Activated naive CD8-positive, alpha-beta T cell treated with anti-CD3 and anti-CD28 coated beads for 36 hours (primary cell): ENCODE measurements at regions not wholly inside any gene's neighbourhood (a gene's known extent, or its start where the extent isn't known, plus 50 kb on each side); places are given as distances from the start of the nearest gene placed in this dataset.
"Not testable (repeated sequence)": the region's sequence is repeated elsewhere in the genome, so short reads cannot be mapped to it uniquely, and the experiment has no call there.

Experiments
- DNase-seq: peaks from one replicate; pipeline ENCODE4 v3.0.0; 2021
- H3K27ac Mint-ChIP-seq: one replicate; pipeline ENCODE4 v1.8.0; 2022; ENCODE audit warnings: mild to moderate bottlenecking, moderate library complexity, mixed read lengths
- H3K27me3 Mint-ChIP-seq: one replicate; pipeline ENCODE4 v1.8.0; 2022; ENCODE audit warnings: mild to moderate bottlenecking, mixed read lengths
- H3K36me3 Mint-ChIP-seq: one replicate; pipeline ENCODE4 v1.8.0; 2021; ENCODE audit warnings: mild to moderate bottlenecking, mixed read lengths
- H3K4me1 Mint-ChIP-seq: one replicate; pipeline ENCODE4 v1.8.0; 2021; ENCODE audit warnings: mixed read lengths
- H3K4me3 Mint-ChIP-seq: one replicate; pipeline ENCODE4 v1.8.0; 2022; ENCODE audit warnings: mild to moderate bottlenecking, moderate library complexity, mixed read lengths
- H3K9me3 Mint-ChIP-seq: one replicate; pipeline ENCODE4 v1.8.0; 2022; ENCODE audit warnings: mixed read lengths

GRCh38 chr3:101970905-101971304 is 121.6 kb downstream of the NFKBIZ start:
- H3K27me3 Mint-ChIP-seq, result no peaks in the 10 kb centered on the region
- peaks cover 15% of the 10 kb centered on the region for H3K9me3 Mint-ChIP-seq
- no peak overlapping the region for H3K4me3 Mint-ChIP-seq
- DNase-seq, result no peak
- peaks cover 4% of the 10 kb centered on the region for H3K4me1 Mint-ChIP-seq
- peaks cover 6% of the 10 kb centered on the region for H3K36me3 Mint-ChIP-seq
- H3K27ac Mint-ChIP-seq, result no peak overlapping the region

GRCh38 chr3:101972430-101973162 is 123.3 kb downstream of the NFKBIZ start:
- H3K27me3 Mint-ChIP-seq, result no peaks in the 10 kb centered on the region
- peaks cover 15% of the 10 kb centered on the region for H3K9me3 Mint-ChIP-seq
- no peak for DNase-seq
- peaks cover 7% of the 10 kb centered on the region for H3K4me1 Mint-ChIP-seq
- H3K27ac Mint-ChIP-seq, result no peak overlapping the region
- peaks cover 6% of the 10 kb centered on the region for H3K36me3 Mint-ChIP-seq
- H3K4me3 Mint-ChIP-seq, result no peak overlapping the region

- no peak for DNase-seq
- Mint-ChIP-seq H3K27me3 (no peaks in the 10 kb centered on the region), H3K9me3 (peaks cover 13% of the 10 kb centered on the region), H3K27ac (no peak overlapping the region), H3K4me1 (peaks cover 7% of the 10 kb centered on the region), H3K36me3 (peaks cover 6% of the 10 kb centered on the region), H3K4me3 (no peak overlapping the region)
Measured at GRCh38 chr3:101973163-101973505, 123.8 kb downstream of the NFKBIZ start.

GRCh38 chr3:101975415-101975814 is 126.1 kb downstream of the NFKBIZ start:
- H3K27ac Mint-ChIP-seq, H3K36me3 Mint-ChIP-seq, H3K9me3 Mint-ChIP-seq, DNase-seq, H3K4me3 Mint-ChIP-seq, H3K27me3 Mint-ChIP-seq, H3K4me1 Mint-ChIP-seq: not testable (repeated sequence)

GRCh38 chr3:101976473-101976872 is 127.2 kb downstream of the NFKBIZ start:
- DNase-seq, result no peak
- H3K27me3 Mint-ChIP-seq, result no peaks in the 10 kb centered on the region
- no peak overlapping the region for H3K27ac Mint-ChIP-seq
- no peak overlapping the region for H3K4me3 Mint-ChIP-seq
- no peaks in the 10 kb centered on the region for H3K9me3 Mint-ChIP-seq
- peaks cover 9% of the 10 kb centered on the region for H3K4me1 Mint-ChIP-seq
- no peaks in the 10 kb centered on the region for H3K36me3 Mint-ChIP-seq

GRCh38 chr3:101978348-101978747 is 129.0 kb downstream of the NFKBIZ start:
- H3K4me1 Mint-ChIP-seq, result peaks cover 5% of the 10 kb centered on the region
- no peak overlapping the region for H3K27ac Mint-ChIP-seq
- no peaks in the 10 kb centered on the region for H3K9me3 Mint-ChIP-seq
- peaks cover 3% of the 10 kb centered on the region for H3K27me3 Mint-ChIP-seq
- DNase-seq, result no peak
- H3K36me3 Mint-ChIP-seq, result peaks cover 2% of the 10 kb centered on the region
- H3K4me3 Mint-ChIP-seq, result no peak overlapping the region

- no peak for DNase-seq
- Mint-ChIP-seq H3K9me3 (no peaks in the 10 kb centered on the region), H3K27ac (no peak overlapping the region), H3K27me3 (peaks cover 3% of the 10 kb centered on the region), H3K4me3 (no peak overlapping the region), H3K4me1 (peaks cover 5% of the 10 kb centered on the region), H3K36me3 (peaks cover 2% of the 10 kb centered on the region)
Measured at GRCh38 chr3:101979033-101979432, 129.7 kb downstream of the NFKBIZ start.

GRCh38 chr3:101984356-101984755 is 135.0 kb downstream of the NFKBIZ start:
- Mint-ChIP-seq H3K27me3 (peaks cover 3% of the 10 kb centered on the region), H3K9me3 (no peaks in the 10 kb centered on the region), H3K4me1 (peaks cover 15% of the 10 kb centered on the region), H3K36me3 (peaks cover 5% of the 10 kb centered on the region), H3K4me3 (no peak overlapping the region), H3K27ac (no peak overlapping the region)
- no peak for DNase-seq

GRCh38 chr3:101988596-101988995 is 139.3 kb downstream of the NFKBIZ start:
- DNase-seq, result peak; percentile 21
- H3K27me3 Mint-ChIP-seq, result no peaks in the 10 kb centered on the region
- H3K4me1 Mint-ChIP-seq, result peaks cover 37% of the 10 kb centered on the region

GRCh38 chr3:101989578-101990200 is 140.4 kb downstream of the NFKBIZ start:
- H3K9me3 Mint-ChIP-seq, result no peaks in the 10 kb centered on the region
- H3K27me3 Mint-ChIP-seq, result no peaks in the 10 kb centered on the region
- DNase-seq, result no peak
- H3K4me3 Mint-ChIP-seq, result no peak overlapping the region
- H3K27ac Mint-ChIP-seq, result peak overlapping the region; percentile 5
- peaks cover 43% of the 10 kb centered on the region for H3K4me1 Mint-ChIP-seq
- H3K36me3 Mint-ChIP-seq, result peaks cover 4% of the 10 kb centered on the region

More at GRCh38 chr3:101988596-101988995, 139.3 kb downstream of the NFKBIZ start:
- no peaks in the 10 kb centered on the region for H3K9me3 Mint-ChIP-seq
- peak overlapping the region; percentile 4 for H3K4me3 Mint-ChIP-seq
- H3K27ac Mint-ChIP-seq, result peak overlapping the region; percentile 55
- H3K36me3 Mint-ChIP-seq, result peaks cover 4% of the 10 kb centered on the region

GRCh38 chr3:101992863-101993262 is 143.5 kb downstream of the NFKBIZ start:
- Mint-ChIP-seq H3K9me3 (no peaks in the 10 kb centered on the region), H3K27me3 (peaks cover 10% of the 10 kb centered on the region), H3K36me3 (peaks cover 2% of the 10 kb centered on the region), H3K4me1 (peaks cover 60% of the 10 kb centered on the region), H3K4me3 (no peak overlapping the region), H3K27ac (no peak overlapping the region)
- no peak for DNase-seq

GRCh38 chr3:101994386-101994785 is 145.1 kb downstream of the NFKBIZ start:
- Mint-ChIP-seq H3K27ac (no peak overlapping the region), H3K9me3 (no peaks in the 10 kb centered on the region), H3K4me1 (peaks cover 51% of the 10 kb centered on the region), H3K36me3 (peaks cover 2% of the 10 kb centered on the region), H3K27me3 (peaks cover 10% of the 10 kb centered on the region), H3K4me3 (no peak overlapping the region)
- DNase-seq, result no peak

- H3K27me3 Mint-ChIP-seq, result peaks cover 10% of the 10 kb centered on the region
- peak overlapping the region; percentile 82 for H3K27ac Mint-ChIP-seq
- H3K4me3 Mint-ChIP-seq, result peak overlapping the region; percentile 25
- no peak for DNase-seq
- no peaks in the 10 kb centered on the region for H3K9me3 Mint-ChIP-seq
- peaks cover 52% of the 10 kb centered on the region for H3K4me1 Mint-ChIP-seq
- no peaks in the 10 kb centered on the region for H3K36me3 Mint-ChIP-seq
Measured at GRCh38 chr3:101995371-101996046, 146.2 kb downstream of the NFKBIZ start.

GRCh38 chr3:101996832-101997231 is 147.5 kb downstream of the NFKBIZ start:
- Mint-ChIP-seq H3K9me3 (no peaks in the 10 kb centered on the region), H3K27ac (no peak overlapping the region), H3K4me1 (peaks cover 51% of the 10 kb centered on the region), H3K36me3 (no peaks in the 10 kb centered on the region), H3K27me3 (peaks cover 10% of the 10 kb centered on the region), H3K4me3 (no peak overlapping the region)
- no peak for DNase-seq

- Mint-ChIP-seq H3K27me3 (peaks cover 10% of the 10 kb centered on the region), H3K4me1 (peaks cover 39% of the 10 kb centered on the region), H3K9me3 (no peaks in the 10 kb centered on the region), H3K27ac (no peak overlapping the region), H3K4me3 (no peak overlapping the region), H3K36me3 (no peaks in the 10 kb centered on the region)
- DNase-seq, result no peak
Measured at GRCh38 chr3:101998256-101998926, 149.1 kb downstream of the NFKBIZ start.
